ENCODE measurements at regions not wholly inside any gene's neighbourhood (a gene's known extent, or its start where the extent isn't known, plus 50 kb on each side); places are given as distances from the start of the nearest gene placed in this dataset.

DNA sequence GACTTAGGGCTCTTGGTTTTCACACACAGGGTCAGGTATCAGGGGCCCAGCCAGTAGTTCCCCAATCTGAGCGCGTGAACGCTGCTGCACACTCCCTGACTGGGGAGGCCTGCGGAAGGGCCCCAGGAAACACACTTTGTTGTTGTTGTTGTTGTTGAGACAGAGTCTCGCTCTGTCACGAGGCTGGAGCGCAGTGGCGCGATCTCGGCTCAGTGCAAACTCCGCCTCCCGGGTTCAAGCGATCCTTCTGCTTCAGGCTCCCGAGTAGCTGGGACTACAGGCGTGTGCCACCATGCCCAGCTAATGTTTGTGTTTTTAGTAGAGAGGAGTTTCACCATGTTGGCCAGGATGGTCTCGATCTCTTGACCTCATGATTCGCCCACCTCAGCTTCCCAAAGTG, 190.4 kb upstream of the GPR12 start:
- 50% methylated on average over 2 of the region's 17 CpGs for WGBS (ENCODE audit: insufficient coverage, low lambda C conversion rate)
- H3K27ac ChIP-seq (ENCODE audit: low read length): peak overlapping the region; percentile 99
- no peaks in the 10 kb centered on the region for H3K27me3 ChIP-seq (ENCODE audit: control insufficient read depth, insufficient read depth, low read length)
- no peak overlapping the region for H3K4me3 ChIP-seq (ENCODE audit: low read length)
- no peaks in the 10 kb centered on the region for H3K9me3 ChIP-seq (ENCODE audit: control insufficient read depth, low read depth, low read length)
- H3K36me3 ChIP-seq (ENCODE audit: control insufficient read depth, insufficient read depth, low read length): no peaks in the 10 kb centered on the region
- H3K4me1 ChIP-seq (ENCODE audit: control insufficient read depth, insufficient read depth, low read length): peaks cover 71% of the 10 kb centered on the region
- no peak for DNase-seq

- H3K36me3 ChIP-seq (ENCODE audit: control insufficient read depth, insufficient read depth, low read length): no peaks in the 10 kb centered on the region
- no peak overlapping the region for H3K4me3 ChIP-seq (ENCODE audit: low read length)
- H3K27ac ChIP-seq (ENCODE audit: low read length): peak overlapping the region; percentile 99
- H3K27me3 ChIP-seq (ENCODE audit: control insufficient read depth, insufficient read depth, low read length): no peaks in the 10 kb centered on the region
- no peaks in the 10 kb centered on the region for H3K9me3 ChIP-seq (ENCODE audit: control insufficient read depth, low read depth, low read length)
- DNase-seq: peak; percentile 54 to 82
- WGBS (ENCODE audit: insufficient coverage, low lambda C conversion rate): no CpG with 5 or more reads among the region's 10 CpGs
- H3K4me1 ChIP-seq (ENCODE audit: control insufficient read depth, insufficient read depth, low read length): peaks cover 67% of the 10 kb centered on the region
Observed at GRCh38 chr13:26950546-26950945, 190.0 kb upstream of the GPR12 start.

DNA sequence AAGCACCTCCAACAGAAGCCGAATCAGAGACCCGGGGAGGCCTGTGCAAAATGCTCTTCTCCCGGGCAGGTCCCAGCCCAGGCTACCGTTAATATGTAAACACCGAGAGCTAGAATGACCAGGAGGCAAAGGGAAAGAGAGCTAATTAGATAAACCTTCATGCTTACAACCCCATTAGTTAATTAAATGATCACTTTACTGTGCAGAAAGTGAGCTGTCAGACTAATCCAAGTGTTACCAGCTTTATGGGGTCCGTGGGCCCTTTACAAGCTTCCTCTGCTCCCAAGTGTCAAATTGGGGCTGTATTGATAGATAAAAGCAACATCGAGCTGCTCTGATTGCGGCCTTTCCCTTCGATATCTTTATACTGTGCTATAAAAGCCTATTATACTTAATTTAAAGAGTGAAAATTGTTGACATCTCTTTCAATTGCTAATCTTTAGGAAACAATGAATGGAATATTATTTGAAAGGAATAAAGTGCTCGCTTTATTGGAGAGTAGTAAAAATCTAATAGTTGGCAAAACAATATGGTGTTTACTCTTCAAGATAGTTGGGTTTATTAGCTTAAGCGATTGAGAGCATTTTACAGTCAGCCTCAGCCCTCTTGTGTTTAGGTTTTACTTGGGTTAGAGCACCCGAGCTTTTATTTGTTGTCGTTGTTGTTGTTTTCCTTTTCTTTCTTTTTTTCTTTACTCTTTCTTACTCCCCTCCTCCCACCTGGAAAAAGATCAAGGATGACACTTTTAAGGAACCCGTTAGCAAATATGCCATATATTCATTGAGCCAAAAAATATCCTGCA, 189.3 kb upstream of the GPR12 start:
- H3K27me3 ChIP-seq (ENCODE audit: control insufficient read depth, insufficient read depth, low read length): no peaks in the 10 kb centered on the region
- DNase-seq: peak in 1 of 2 donors; percentile 70
- no peak overlapping the region for H3K4me3 ChIP-seq (ENCODE audit: low read length)
- 18% methylated on average over 7 of the region's 14 CpGs for WGBS (ENCODE audit: insufficient coverage, low lambda C conversion rate)
- H3K4me1 ChIP-seq (ENCODE audit: control insufficient read depth, insufficient read depth, low read length): peaks cover 61% of the 10 kb centered on the region
- H3K36me3 ChIP-seq (ENCODE audit: control insufficient read depth, insufficient read depth, low read length): no peaks in the 10 kb centered on the region
- no peaks in the 10 kb centered on the region for H3K9me3 ChIP-seq (ENCODE audit: control insufficient read depth, low read depth, low read length)
- peak overlapping the region; percentile 99 for H3K27ac ChIP-seq (ENCODE audit: low read length)

DNA sequence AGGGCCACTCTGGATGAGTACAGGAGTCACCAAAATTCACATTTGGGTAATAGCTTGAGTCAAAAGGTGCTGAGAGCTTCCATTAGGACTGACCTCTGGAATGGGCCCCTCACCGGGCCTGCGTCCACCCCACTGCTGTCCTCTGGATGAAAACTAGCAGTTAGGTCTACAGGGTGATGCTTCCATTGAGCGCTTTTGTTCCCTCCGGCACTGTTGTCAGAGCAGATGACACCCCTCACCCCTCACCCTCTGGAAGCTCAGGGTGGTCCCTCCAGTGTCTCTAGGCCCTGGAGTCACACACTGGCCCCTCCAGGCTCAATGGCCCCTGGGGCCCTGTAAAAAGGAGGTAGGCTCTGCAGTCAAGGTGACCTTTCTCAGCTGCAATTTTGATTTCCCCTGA, 187.8 kb upstream of the GPR12 start:
- Histone ChIP-seq H3K36me3 (ENCODE audit: control insufficient read depth, insufficient read depth, low read length) (no peaks in the 10 kb centered on the region), H3K9me3 (ENCODE audit: control insufficient read depth, low read depth, low read length) (no peaks in the 10 kb centered on the region), H3K4me3 (ENCODE audit: low read length) (no peak overlapping the region), H3K4me1 (ENCODE audit: control insufficient read depth, insufficient read depth, low read length) (peaks cover 45% of the 10 kb centered on the region), H3K27me3 (ENCODE audit: control insufficient read depth, insufficient read depth, low read length) (no peaks in the 10 kb centered on the region), H3K27ac (ENCODE audit: low read length) (no peak overlapping the region)
- WGBS (ENCODE audit: insufficient coverage, low lambda C conversion rate): no CpG with 5 or more reads among the region's 4 CpGs
- peak in 1 of 2 donors; percentile 19 for DNase-seq

DNA sequence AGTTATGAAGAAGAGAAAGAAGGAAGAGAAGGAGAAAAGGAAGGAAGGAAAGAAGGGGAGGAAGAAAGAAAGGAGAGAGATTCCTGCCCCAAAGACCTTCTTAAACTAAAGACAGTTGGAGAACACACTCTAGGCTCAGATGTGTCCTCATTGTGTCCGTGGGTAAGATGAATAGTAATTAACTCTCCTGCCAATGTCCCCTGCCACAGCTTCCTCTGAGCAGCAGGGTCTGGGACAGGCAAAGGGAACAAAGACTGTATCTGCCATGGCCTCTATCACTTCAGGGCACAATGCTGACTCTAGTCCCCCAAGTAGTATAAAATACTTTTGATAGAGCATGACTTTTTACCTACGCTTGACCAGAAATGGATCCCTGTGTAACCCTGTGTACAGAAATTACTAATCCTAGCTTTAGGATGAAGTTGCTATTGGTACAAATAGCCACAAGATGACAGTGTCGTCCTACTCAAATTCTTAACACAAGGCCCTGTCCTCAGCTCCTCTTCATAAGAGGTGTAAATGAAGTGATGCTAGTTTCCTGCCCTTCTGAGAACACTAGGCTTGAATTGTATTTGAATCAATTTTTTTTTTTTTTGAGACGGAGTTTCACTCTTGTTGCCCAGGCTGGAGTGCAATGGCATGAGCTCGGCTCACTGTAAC, 186.2 kb upstream of the GPR12 start:
- no CpG with 5 or more reads among the region's 5 CpGs for WGBS (ENCODE audit: insufficient coverage, low lambda C conversion rate)
- Histone ChIP-seq H3K9me3 (ENCODE audit: control insufficient read depth, low read depth, low read length) (no peaks in the 10 kb centered on the region), H3K36me3 (ENCODE audit: control insufficient read depth, insufficient read depth, low read length) (no peaks in the 10 kb centered on the region), H3K4me1 (ENCODE audit: control insufficient read depth, insufficient read depth, low read length) (peaks cover 34% of the 10 kb centered on the region), H3K27ac (ENCODE audit: low read length) (no peak overlapping the region), H3K27me3 (ENCODE audit: control insufficient read depth, insufficient read depth, low read length) (no peaks in the 10 kb centered on the region), H3K4me3 (ENCODE audit: low read length) (no peak overlapping the region)
- peak in 1 of 2 donors; percentile 68 for DNase-seq

DNA sequence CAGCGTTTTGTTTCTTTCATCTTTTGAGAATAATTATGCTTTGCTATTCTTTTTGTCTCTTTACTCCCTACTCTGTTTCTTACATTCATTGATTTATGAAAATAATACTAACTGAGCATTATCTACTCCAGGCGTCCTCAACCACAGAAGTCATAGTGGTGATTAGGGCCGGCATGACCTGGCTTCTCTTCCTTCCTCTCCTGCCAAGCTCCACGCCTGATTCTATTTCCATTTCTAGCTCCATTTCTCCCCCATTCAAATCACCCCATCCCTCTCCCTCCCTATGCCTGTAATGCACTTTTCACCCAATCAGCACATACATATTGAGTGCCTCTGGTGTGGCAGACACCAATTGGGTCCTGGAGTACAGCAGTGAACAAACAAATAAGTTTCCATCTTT, 183.2 kb upstream of the GPR12 start:
- no peak overlapping the region for H3K4me3 ChIP-seq (ENCODE audit: low read length)
- no peak overlapping the region for H3K27ac ChIP-seq (ENCODE audit: low read length)
- DNase-seq: no peak
- H3K9me3 ChIP-seq (ENCODE audit: control insufficient read depth, low read depth, low read length): no peaks in the 10 kb centered on the region
- no peaks in the 10 kb centered on the region for H3K36me3 ChIP-seq (ENCODE audit: control insufficient read depth, insufficient read depth, low read length)
- no peaks in the 10 kb centered on the region for H3K27me3 ChIP-seq (ENCODE audit: control insufficient read depth, insufficient read depth, low read length)
- H3K4me1 ChIP-seq (ENCODE audit: control insufficient read depth, insufficient read depth, low read length): peaks cover 17% of the 10 kb centered on the region
- WGBS (ENCODE audit: insufficient coverage, low lambda C conversion rate): 73% methylated on average over 2 of the region's 4 CpGs

GRCh38 chr13:26942184-26942583, 181.6 kb upstream of the GPR12 start:
- peaks cover 12% of the 10 kb centered on the region for H3K4me1 ChIP-seq (ENCODE audit: control insufficient read depth, insufficient read depth, low read length)
- no peaks in the 10 kb centered on the region for H3K9me3 ChIP-seq (ENCODE audit: control insufficient read depth, low read depth, low read length)
- WGBS (ENCODE audit: insufficient coverage, low lambda C conversion rate): 100% methylated on average over 2 of the region's 6 CpGs
- no peak overlapping the region for H3K27ac ChIP-seq (ENCODE audit: low read length)
- H3K27me3 ChIP-seq (ENCODE audit: control insufficient read depth, insufficient read depth, low read length): no peaks in the 10 kb centered on the region
- H3K4me3 ChIP-seq (ENCODE audit: low read length): no peak overlapping the region
- no peaks in the 10 kb centered on the region for H3K36me3 ChIP-seq (ENCODE audit: control insufficient read depth, insufficient read depth, low read length)
- no peak for DNase-seq

DNA sequence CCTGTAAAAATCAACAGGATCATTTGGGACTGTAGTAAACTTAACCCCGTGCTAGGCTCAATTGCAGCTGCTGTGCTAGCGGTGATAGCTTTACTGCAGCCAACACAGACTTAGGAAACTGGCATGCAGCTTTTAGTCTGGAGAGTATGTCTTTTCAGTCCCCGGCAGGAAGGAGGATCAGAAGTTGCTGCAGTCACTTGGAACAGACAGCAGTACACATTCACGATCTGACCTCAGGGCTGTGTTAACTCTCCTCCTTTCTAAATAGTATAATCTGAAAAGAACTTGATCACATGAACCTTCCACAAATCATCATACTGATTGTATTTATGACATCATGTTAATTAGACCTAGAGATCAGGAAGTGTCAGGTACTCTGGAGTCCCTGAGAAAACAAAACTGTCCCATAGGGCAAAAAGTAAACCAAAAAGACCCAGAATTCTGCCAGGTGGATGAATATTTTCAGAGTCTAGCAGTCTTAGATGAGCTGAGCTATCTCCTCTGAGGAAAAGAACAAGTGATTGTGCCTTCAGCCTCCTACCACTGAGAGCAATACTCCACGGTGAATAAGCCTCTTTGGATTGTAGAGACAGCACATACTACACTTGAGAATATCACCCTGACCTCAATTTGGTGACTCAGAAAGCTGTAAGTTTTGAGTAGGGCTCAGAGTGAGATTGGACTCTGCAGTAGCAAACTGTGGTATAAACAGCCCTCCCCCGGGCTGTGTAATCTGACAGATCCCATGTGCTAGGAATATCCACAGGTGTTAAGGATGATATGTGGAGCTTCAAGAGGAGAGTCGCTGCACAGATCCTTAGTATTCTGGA, 181.0 kb upstream of the GPR12 start:
- no peaks in the 10 kb centered on the region for H3K27me3 ChIP-seq (ENCODE audit: control insufficient read depth, insufficient read depth, low read length)
- no peaks in the 10 kb centered on the region for H3K9me3 ChIP-seq (ENCODE audit: control insufficient read depth, low read depth, low read length)
- no peak overlapping the region for H3K4me3 ChIP-seq (ENCODE audit: low read length)
- DNase-seq: peak in 1 of 2 donors; percentile 61
- no CpG with 5 or more reads among the region's 7 CpGs for WGBS (ENCODE audit: insufficient coverage, low lambda C conversion rate)
- peak overlapping the region; percentile 23 for H3K27ac ChIP-seq (ENCODE audit: low read length)
- no peaks in the 10 kb centered on the region for H3K36me3 ChIP-seq (ENCODE audit: control insufficient read depth, insufficient read depth, low read length)
- H3K4me1 ChIP-seq (ENCODE audit: control insufficient read depth, insufficient read depth, low read length): peaks cover 12% of the 10 kb centered on the region

DNA sequence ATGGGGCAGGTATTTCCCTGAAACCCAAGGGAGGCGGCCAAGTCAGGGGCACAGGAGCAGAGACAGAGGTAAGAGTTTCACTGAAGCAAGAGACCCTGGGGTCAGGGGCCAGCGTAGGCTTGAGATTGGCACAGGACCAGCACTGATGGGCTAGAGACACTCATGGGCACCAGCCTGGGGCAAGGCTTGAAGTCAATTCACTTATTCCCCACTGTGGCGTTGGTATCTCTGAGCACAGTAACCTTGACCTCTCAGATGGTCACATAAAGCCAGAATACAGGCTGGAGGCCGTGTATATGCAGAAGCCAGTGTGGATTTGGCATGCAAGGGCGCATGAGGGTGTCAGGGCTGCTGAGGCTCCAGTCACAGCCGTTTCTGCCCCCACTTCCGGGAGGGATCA, 173.5 kb upstream of the GPR12 start:
- H3K27me3 ChIP-seq (ENCODE audit: control insufficient read depth, insufficient read depth, low read length): no peaks in the 10 kb centered on the region
- no peaks in the 10 kb centered on the region for H3K9me3 ChIP-seq (ENCODE audit: control insufficient read depth, low read depth, low read length)
- no peak overlapping the region for H3K27ac ChIP-seq (ENCODE audit: low read length)
- no peak overlapping the region for H3K4me3 ChIP-seq (ENCODE audit: low read length)
- no peaks in the 10 kb centered on the region for H3K36me3 ChIP-seq (ENCODE audit: control insufficient read depth, insufficient read depth, low read length)
- WGBS (ENCODE audit: insufficient coverage, low lambda C conversion rate): no CpG with 5 or more reads among the region's 7 CpGs
- no peak for DNase-seq
- H3K4me1 ChIP-seq (ENCODE audit: control insufficient read depth, insufficient read depth, low read length): no peaks in the 10 kb centered on the region

- WGBS (ENCODE audit: insufficient coverage, low lambda C conversion rate): 50% methylated on average over 2 of the region's 5 CpGs
- Histone ChIP-seq H3K4me1 (ENCODE audit: control insufficient read depth, insufficient read depth, low read length) (no peaks in the 10 kb centered on the region), H3K4me3 (ENCODE audit: low read length) (no peak overlapping the region), H3K36me3 (ENCODE audit: control insufficient read depth, insufficient read depth, low read length) (no peaks in the 10 kb centered on the region), H3K27ac (ENCODE audit: low read length) (no peak overlapping the region), H3K9me3 (ENCODE audit: control insufficient read depth, low read depth, low read length) (no peaks in the 10 kb centered on the region), H3K27me3 (ENCODE audit: control insufficient read depth, insufficient read depth, low read length) (no peaks in the 10 kb centered on the region)
- peak in 1 of 2 donors; percentile 13 for DNase-seq
Observed at GRCh38 chr13:26932465-26932864, 171.9 kb upstream of the GPR12 start.

Measured in large intestine (tissue), 3 donors.